HG03378 (cell line): ENCODE measurements at regions not wholly inside any gene's neighbourhood (a gene's known extent, or its start where the extent isn't known, plus 50 kb on each side); places are given as distances from the start of the nearest gene placed in this dataset.
"Not testable (repeated sequence)": the region's sequence is repeated elsewhere in the genome, so short reads cannot be mapped to it uniquely, and the experiment has no call there.

Experiments
- ATAC-seq: cut with Tn5 transposase; IDR thresholded peaks from one replicate; pipeline ENCODE4 v1.9.1; 2021; ENCODE audit warnings: mild to moderate bottlenecking, moderate library complexity; ENCODE audit not compliant: unreplicated experiment

GRCh38 chr22:25504017-25504416 lies 60.5 kb upstream of the GRK3 start:
- ATAC-seq, result not testable (repeated sequence)

DNA sequence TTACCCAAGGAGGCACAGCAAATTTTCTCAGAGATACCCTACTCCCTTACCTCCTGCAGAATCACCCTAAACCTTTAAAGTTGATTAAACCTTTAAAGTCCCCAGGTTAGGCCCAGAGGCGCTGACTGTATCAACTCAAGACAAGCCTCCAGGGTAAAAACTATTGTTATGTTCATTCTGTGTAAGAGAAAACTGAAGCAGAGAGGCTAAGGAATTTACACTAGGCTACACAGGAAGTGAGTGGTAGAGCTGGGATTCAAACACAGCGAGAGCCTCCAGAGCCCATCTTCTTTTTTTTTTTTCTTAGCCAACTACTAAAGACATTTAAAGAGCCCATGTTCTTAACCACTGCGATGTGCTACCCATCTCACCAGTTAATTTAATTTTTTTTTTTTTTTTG lies 56.3 kb upstream of the GRK3 start:
- ATAC-seq, result no peak

DNA sequence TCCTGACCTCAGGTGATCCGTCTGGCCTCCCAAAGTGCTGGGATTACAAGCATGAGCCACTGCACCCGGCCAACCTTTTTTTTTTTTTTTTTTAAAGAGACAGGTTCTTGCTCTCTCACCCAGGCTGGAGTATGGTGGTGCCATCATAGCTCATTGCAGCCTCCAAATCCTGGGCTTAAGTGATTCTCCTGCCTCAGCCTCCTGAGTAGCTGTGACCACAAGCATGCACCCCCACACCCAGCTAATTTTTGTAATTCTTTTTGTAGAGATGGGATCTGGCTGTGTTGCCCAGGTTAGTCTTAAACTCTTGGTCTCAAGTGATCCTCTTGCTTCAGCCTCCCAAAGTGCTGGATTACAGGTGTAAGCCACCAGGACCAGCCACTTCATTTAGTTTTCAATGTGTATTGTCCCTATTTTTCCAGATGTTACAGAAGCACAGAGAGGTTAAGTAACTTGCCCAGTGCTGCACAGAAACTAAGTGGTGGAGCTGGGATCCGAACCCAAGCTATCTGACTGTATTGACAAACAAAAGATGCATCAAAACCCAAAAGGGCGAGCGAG lies 55.6 kb upstream of the GRK3 start:
- ATAC-seq, result no peak

GRCh38 chr22:25509374-25509791 lies 55.1 kb upstream of the GRK3 start:
- no peak for ATAC-seq

GRCh38 chr22:25510876-25511275 lies 53.6 kb upstream of the GRK3 start:
- no peak for ATAC-seq

DNA sequence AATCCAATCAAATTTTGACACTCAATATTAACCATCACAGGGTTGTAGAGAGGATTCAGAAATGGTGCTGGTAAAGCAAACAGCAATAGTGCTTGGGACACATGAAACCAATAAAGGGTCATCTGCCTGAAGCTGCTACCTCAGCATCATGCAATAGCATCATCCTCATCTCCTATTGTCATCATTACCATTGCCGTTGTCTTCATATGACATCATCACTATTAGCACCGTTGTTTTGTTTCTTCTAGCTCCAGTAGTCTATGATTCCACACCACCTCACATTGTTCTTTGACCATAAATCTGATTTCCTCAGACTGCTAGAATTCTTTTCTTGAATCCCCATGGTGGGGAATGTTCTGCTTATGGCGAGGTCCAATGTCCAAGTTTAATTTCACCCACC lies 52.8 kb upstream of the GRK3 start:
- no peak for ATAC-seq

DNA sequence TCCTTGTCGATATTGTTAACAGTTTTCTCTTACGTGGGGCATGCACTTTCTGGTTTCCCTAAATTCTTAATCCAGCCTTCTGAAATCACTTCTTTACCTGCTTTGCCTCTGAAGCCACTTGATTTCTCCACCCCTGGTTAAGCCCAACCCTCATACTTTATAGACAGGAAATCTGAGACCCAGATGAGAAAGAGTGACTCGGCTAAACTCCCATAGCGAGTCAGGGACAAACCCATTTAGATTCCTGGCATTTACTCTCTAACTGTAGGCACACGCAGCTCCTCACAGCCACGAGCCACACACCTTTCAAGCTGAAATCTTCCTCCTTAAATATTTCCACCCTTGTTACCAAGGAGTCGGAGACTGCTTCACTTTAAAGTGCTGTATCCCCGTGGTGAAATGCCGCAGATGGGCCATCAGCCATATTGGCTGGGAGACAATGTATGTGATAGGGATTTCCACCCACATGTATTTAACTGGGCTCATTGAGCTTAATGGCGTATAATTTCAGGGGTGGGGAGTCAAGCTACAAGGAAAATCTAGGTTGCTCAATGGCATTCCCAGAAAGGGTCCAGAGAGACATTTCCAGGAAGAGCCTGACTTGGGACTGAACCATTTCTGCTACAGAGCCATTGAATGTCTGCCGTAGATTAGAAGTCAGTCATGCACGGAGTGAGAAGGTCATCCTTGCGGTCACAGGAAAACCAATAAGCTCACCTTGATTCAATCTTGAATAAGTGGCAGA lies 49.9 kb upstream of the GRK3 start:
- ATAC-seq, result no peak
